A549 (cell line): ENCODE measurements at regions not wholly inside any gene's neighbourhood (a gene's known extent, or its start where the extent isn't known, plus 50 kb on each side); places are given as distances from the start of the nearest gene placed in this dataset.

Experiments used
- ATAC-seq, 2 experiments: fragments of 200-7000 bp in 1 of 2; fragments of >200 bp in 1 of 2; cut with Nextera tagmentation in 1 of 2; cut with Tn5 transposase in 1 of 2; 3 replicates each; pipeline versions ENCODE4 v1.8.0 to v1.9.1; 2018 to 2020; ENCODE audit warnings: mild to moderate bottlenecking in 1 of 2, moderate library complexity in 1 of 2
- CTCF ChIA-PET: fragments of 300-600 bp; sonication (Branson Sonifier 250); formaldehyde crosslinking; extraction: SDS; loops from one replicate; lab custom pipeline; 2021; ENCODE audit warnings: antibody characterized with exemption, inconsistent platforms; lab: Yijun Ruan, JAX
- POLR2A ChIA-PET: fragments of 350-600 bp; formaldehyde crosslinking; extraction: SDS; loops from one replicate; lab custom pipeline; 2021; ENCODE audit warnings: antibody characterized with exemption, inconsistent platforms; lab: Yijun Ruan, JAX
- DNase-seq, 2 experiments: peaks; one replicate each; pipeline versions ENCODE4 v3.0.0 to v3.0.0-alpha.2; 2011 to 2016; ENCODE audit warnings: low read depth in 1 of 2, low spot score in 1 of 2
- FAIRE-seq: peaks from 2 replicates; lab custom pipeline; 2011; peaks lifted over from hg19 to GRCh38; lab: Jason Lieb, UNC
- H3K27ac ChIP-seq, 2 experiments: fragments of >200 bp; sonication (Bioruptor Twin); formaldehyde crosslinking; 3 replicates each; pipeline ENCODE4 v1.5.1; 2016 to 2017
- H3K4me1 ChIP-seq: fragments of >200 bp; sonication (Bioruptor Twin); formaldehyde crosslinking; 3 replicates; pipeline ENCODE4 v1.6.1; 2016
- H3K4me2 ChIP-seq: fragments of >200 bp; sonication (Bioruptor Twin); formaldehyde crosslinking; 3 replicates; pipeline ENCODE4 v1.6.1; 2016
- H3K4me3 ChIP-seq: fragments of >200 bp; sonication (Bioruptor Twin); formaldehyde crosslinking; 3 replicates; pipeline ENCODE4 v1.5.1; 2016
- H3K9me3 ChIP-seq: fragments of >200 bp; sonication (Bioruptor Twin); formaldehyde crosslinking; 3 replicates; pipeline ENCODE4 v1.6.1; 2016
- BHLHE40 ChIP-seq: IDR thresholded peaks from 2 replicates; pipeline ENCODE4 v1.6.1; 2012; ENCODE audit warnings: low read depth, low read length, inconsistent platforms
- CBX2 ChIP-seq: fragments of 200-600 bp; sonication (generic); IDR thresholded peaks from 2 replicates; pipeline ENCODE4 v1.6.1; 2016; ENCODE audit warnings: low read depth, mild to moderate bottlenecking, borderline replicate concordance
- CEBPB ChIP-seq, 2 experiments: fragments of >200 bp in 1 of 2; sonication (Bioruptor Twin) in 1 of 2; formaldehyde crosslinking in 1 of 2; IDR thresholded peaks; 2 replicates each; pipeline ENCODE4 v1.6.1; 2012 to 2016
- CHD2 ChIP-seq: fragments of 150-350 bp; IDR thresholded peaks from 2 replicates; pipeline ENCODE4 v1.6.1; 2014; ENCODE audit warnings: low read length; ENCODE audit not compliant: partially characterized antibody
- CTCF ChIP-seq: fragments of >200 bp; sonication (Bioruptor Twin); formaldehyde crosslinking; IDR thresholded peaks from 3 replicates; pipeline ENCODE4 v1.5.1; 2016
- EHMT2 ChIP-seq: fragments of 200-600 bp; sonication (generic); IDR thresholded peaks from 2 replicates; pipeline ENCODE4 v1.6.1; 2016; ENCODE audit warnings: antibody characterized with exemption, low read depth, mild to moderate bottlenecking, moderate library complexity
- FOXS1 ChIP-seq: fragments of 250-450 bp; sonication (Bioruptor Pico); IDR thresholded peaks from 2 replicates; pipeline ENCODE4 v1.5.0; 2020; ENCODE audit warnings: mild to moderate bottlenecking, moderate library complexity
- GATA3 ChIP-seq: IDR thresholded peaks from 2 replicates; pipeline ENCODE4 v1.6.1; 2012; ENCODE audit warnings: borderline replicate concordance
- MAFK ChIP-seq: fragments of 450-650 bp; IDR thresholded peaks from 2 replicates; pipeline ENCODE4 v1.6.1; 2014; ENCODE audit not compliant: partially characterized antibody
- MYC ChIP-seq: IDR thresholded peaks from 2 replicates; pipeline ENCODE4 v1.6.1; 2012; ENCODE audit warnings: mild to moderate bottlenecking, inconsistent platforms, low read length, improper control_type of control experiment, borderline replicate concordance
- PHF8 ChIP-seq: fragments of 200-600 bp; sonication (generic); IDR thresholded peaks from 2 replicates; pipeline ENCODE4 v1.6.1; 2016; ENCODE audit warnings: low read depth, mild to moderate bottlenecking, antibody characterized with exemption, moderate library complexity, borderline replicate concordance
- RAD21 ChIP-seq, 2 experiments: fragments of >200 bp in 1 of 2; sonication (Bioruptor Twin) in 1 of 2; formaldehyde crosslinking in 1 of 2; IDR thresholded peaks in 1 of 2; conservative IDR thresholded peaks in 1 of 2; 2 replicates in 1 of 2; 3 replicates in 1 of 2; pipeline ENCODE4 v1.6.1; 2012 to 2018; ENCODE audit warnings: inconsistent platforms in 1 of 2
- RARB ChIP-seq: fragments of 250-450 bp; sonication (Bioruptor Pico); IDR thresholded peaks from 2 replicates; pipeline ENCODE4 v1.8.0; 2021; ENCODE audit warnings: mild to moderate bottlenecking, moderate library complexity
- RFX5 ChIP-seq: fragments of 450-650 bp; IDR thresholded peaks from 2 replicates; pipeline ENCODE4 v1.7.1; 2014; ENCODE audit warnings: antibody characterized with exemption, mild to moderate bottlenecking, moderate library complexity
- ZC3H11A ChIP-seq: fragments of 450-650 bp; IDR thresholded peaks from 2 replicates; pipeline ENCODE4 v1.6.1; 2014; ENCODE audit warnings: antibody characterized with exemption, mild to moderate bottlenecking
- WGBS: methylation state at CpG from one replicate; pipeline ENCODE4 v1.1.6; 2017; ENCODE audit errors: missing lambda C conversion rate; 5-methylcytosine and 5-hydroxymethylcytosine counted together
- TF ChIP-seq, protein P1 (sequence below): fragments of 250-450 bp; sonication (Bioruptor Pico); IDR thresholded peaks from 2 replicates; pipeline ENCODE4 v1.5.0; 2020; ENCODE audit warnings: low read depth, mild to moderate bottlenecking, moderate library complexity
- TF ChIP-seq, protein P2 (sequence below): IDR thresholded peaks from 2 replicates; pipeline ENCODE4 v1.6.1; 2012

DNA sequence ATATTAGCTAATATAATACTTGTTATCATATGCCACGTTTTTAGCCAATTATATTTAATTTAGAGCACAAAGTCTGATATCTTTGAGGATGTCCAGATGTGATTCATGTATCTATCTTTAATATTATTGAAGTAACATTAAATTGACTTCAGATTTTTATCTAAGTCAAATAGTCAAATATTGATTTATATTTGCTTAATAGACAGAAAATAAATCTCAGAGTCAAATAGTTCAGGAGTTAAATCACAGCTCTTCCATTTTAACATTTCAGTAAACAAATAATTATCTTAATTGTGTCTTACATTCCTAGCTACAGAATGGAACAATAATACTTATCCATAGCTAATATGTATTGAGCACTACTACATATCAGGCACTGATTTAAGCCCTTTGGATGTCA is 379.4 kb upstream of the UBE2E3 start:
- no peak for DNase-seq
- no peak overlapping the region for H3K27ac ChIP-seq
- H3K4me3 ChIP-seq: no peak overlapping the region
- ChIA-PET POLR2A (no interaction called here), CTCF (interaction anchor here (0.9 kb wide), 1 partner anchor 9 kb away, joined by 3 read pairs; no protein-coding TSS in a partner anchor)
- H3K4me1 ChIP-seq: no peaks in the 10 kb centered on the region
- ATAC-seq: no peak
- no peaks in the 10 kb centered on the region for H3K9me3 ChIP-seq
- TF ChIP-seq, protein P1, sequence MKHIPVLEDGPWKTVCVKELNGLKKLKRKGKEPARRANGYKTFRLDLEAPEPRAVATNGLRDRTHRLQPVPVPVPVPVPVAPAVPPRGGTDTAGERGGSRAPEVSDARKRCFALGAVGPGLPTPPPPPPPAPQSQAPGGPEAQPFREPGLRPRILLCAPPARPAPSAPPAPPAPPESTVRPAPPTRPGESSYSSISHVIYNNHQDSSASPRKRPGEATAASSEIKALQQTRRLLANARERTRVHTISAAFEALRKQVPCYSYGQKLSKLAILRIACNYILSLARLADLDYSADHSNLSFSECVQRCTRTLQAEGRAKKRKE (CRISPR knock-in tag): no peak
- peak; percentile 55 for TF ChIP-seq MAFK
- TF ChIP-seq, all 56 proteins: peak for 1
- 12% methylated on average over 1 of the region's 1 CpG for WGBS
- no peak for FAIRE-seq
- H3K4me2 ChIP-seq: no peak overlapping the region

- Histone ChIP-seq H3K4me3 (no peak overlapping the region), H3K27ac (no peak overlapping the region), H3K4me1 (no peaks in the 10 kb centered on the region), H3K4me2 (no peak overlapping the region), H3K9me3 (no peaks in the 10 kb centered on the region)
- 86% methylated on average over 4 of the region's 4 CpGs for WGBS
- POLR2A ChIA-PET: no interaction called here
- CTCF ChIA-PET: no interaction called here
- DNase-seq (no peak), FAIRE-seq (no peak), ATAC-seq (no peak)
- no peak for TF ChIP-seq GATA3
Observed at GRCh38 chr2:180599804-180600203, 380.6 kb upstream of the UBE2E3 start.

DNA sequence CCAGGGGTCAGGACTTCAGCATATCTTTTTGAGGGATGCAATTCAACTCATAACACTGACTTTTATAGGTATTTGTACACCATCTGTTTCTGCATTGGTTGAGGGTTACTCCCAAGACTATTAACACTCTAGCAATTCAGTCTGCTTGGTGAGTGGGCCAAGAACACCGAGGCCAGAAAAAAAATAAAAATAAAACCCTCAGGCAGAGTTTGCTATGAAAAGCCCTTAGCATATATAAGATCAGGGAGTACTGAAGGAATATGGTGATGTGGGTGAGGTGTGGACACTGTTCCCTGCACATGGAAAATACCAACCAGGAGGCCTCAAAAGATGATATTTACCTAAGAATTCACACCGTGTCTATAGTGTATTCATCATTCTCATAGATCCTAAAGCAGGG is 383.2 kb upstream of the UBE2E3 start:
- Histone ChIP-seq H3K27ac (no peak overlapping the region), H3K9me3 (no peaks in the 10 kb centered on the region)
- WGBS: 62% methylated on average over 2 of the region's 2 CpGs
- TF ChIP-seq RARB (no peak), EHMT2 (no peak), CBX2 (no peak), RFX5 (no peak), PHF8 (no peak), MYC (no peak), MAFK (no peak), CTCF (no peak), CHD2 (no peak), ZC3H11A (no peak), RAD21 (conservative IDR thresholded peaks at IDR 0.05 in 1 of 2, IDR thresholded peaks at IDR 0.05 in 1 of 2) (no peak), GATA3 (no peak), CEBPB (IDR thresholded peaks at IDR 0.05) (no peak), BHLHE40 (no peak), FOXS1 (CRISPR knock-in tag) (no peak)
- TF ChIP-seq, protein P1 (CRISPR knock-in tag): no peak
- TF ChIP-seq, protein P2, sequence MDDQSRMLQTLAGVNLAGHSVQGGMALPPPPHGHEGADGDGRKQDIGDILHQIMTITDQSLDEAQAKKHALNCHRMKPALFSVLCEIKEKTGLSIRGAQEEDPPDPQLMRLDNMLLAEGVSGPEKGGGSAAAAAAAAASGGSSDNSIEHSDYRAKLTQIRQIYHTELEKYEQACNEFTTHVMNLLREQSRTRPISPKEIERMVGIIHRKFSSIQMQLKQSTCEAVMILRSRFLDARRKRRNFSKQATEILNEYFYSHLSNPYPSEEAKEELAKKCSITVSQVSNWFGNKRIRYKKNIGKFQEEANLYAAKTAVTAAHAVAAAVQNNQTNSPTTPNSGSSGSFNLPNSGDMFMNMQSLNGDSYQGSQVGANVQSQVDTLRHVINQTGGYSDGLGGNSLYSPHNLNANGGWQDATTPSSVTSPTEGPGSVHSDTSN: no peak
- TF ChIP-seq, all 56 proteins: peak for 0
- ATAC-seq (no peak), FAIRE-seq (no peak), DNase-seq (no peak)
- Histone ChIP-seq H3K4me2 (no peak overlapping the region), H3K4me3 (no peak overlapping the region), H3K4me1 (no peaks in the 10 kb centered on the region)
- ChIA-PET POLR2A (no interaction called here), CTCF (no interaction called here)
